Muscle layer of colon (tissue), 2 donors: ENCODE measurements at regions not wholly inside any gene's neighbourhood (a gene's known extent, or its start where the extent isn't known, plus 50 kb on each side); places are given as distances from the start of the nearest gene placed in this dataset.

Experiments used
- H3K27ac ChIP-seq: one replicate; pipeline ENCODE4 v1.7.0; 2013; ENCODE audit warnings: low read depth, mild to moderate bottlenecking, low read length, moderate library complexity
- H3K27me3 ChIP-seq, 2 donors: one replicate each; pipeline ENCODE4 v1.7.0; 2013; ENCODE audit warnings: low read length in 2 of 2, mild to moderate bottlenecking in 2 of 2; ENCODE audit not compliant: insufficient read depth in 2 of 2, control insufficient read depth in 1 of 2
- H3K36me3 ChIP-seq: one replicate; pipeline ENCODE4 v1.7.0; 2013; ENCODE audit warnings: mild to moderate bottlenecking, low read length; ENCODE audit not compliant: insufficient read depth
- H3K4me1 ChIP-seq: one replicate; pipeline ENCODE4 v1.7.0; 2013; ENCODE audit warnings: mild to moderate bottlenecking, low read length; ENCODE audit not compliant: insufficient read depth
- H3K4me3 ChIP-seq, 2 donors: one replicate each; pipeline ENCODE4 v1.7.0; 2013; ENCODE audit warnings: low read length in 2 of 2, low read depth in 1 of 2, mild to moderate bottlenecking in 1 of 2, moderate library complexity in 1 of 2
- H3K9ac ChIP-seq: one replicate; pipeline ENCODE4 v1.7.0; 2013; ENCODE audit warnings: low read length
- H3K9me3 ChIP-seq: one replicate; pipeline ENCODE4 v1.7.0; 2013; ENCODE audit warnings: mild to moderate bottlenecking, low read length
- donor health status: abdominal sarcoma.
- donor health status: Adenocarcinoma of cecum.

- Histone ChIP-seq H3K27me3 (no peaks in the 10 kb centered on the region), H3K36me3 (no peaks in the 10 kb centered on the region), H3K27ac (no peak overlapping the region), H3K9me3 (no peaks in the 10 kb centered on the region), H3K9ac (no peak overlapping the region), H3K4me1 (peaks cover 23% of the 10 kb centered on the region), H3K4me3 (no peak overlapping the region)
These were observed 333.0 kb upstream of the N4BP1 start for GRCh38 chr16:48942996-48943395.

GRCh38 chr16:48936811-48937210 lies 326.8 kb upstream of the N4BP1 start:
- Histone ChIP-seq H3K9me3 (no peaks in the 10 kb centered on the region), H3K36me3 (no peaks in the 10 kb centered on the region), H3K27me3 (no peaks in the 10 kb centered on the region), H3K9ac (no peak overlapping the region), H3K4me3 (no peak overlapping the region), H3K27ac (no peak overlapping the region), H3K4me1 (no peaks in the 10 kb centered on the region)

DNA sequence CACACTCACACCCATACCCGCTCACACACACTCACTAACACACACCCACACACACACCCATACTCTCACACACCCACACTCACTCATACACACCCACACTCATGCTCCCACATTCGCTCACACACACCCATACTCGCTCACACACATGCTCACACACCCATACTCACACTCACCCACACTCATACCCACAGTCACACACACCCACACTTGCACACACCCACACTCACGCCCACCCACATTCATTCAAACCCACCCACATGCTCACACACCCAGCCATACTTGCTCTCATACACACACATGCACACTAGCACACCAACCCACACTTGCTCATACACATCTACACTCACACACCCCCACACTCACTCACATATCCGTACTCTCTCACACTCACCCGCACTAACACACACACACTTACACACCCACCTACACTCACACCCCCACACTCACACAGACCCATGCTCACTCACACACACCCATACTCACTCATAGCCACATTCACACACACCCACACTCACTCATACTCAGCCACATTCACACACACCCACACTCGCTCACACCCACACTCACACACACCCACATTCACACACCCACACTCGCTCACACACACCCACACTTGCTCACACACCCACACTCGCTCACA lies 322.4 kb upstream of the N4BP1 start:
- Histone ChIP-seq H3K9ac (no peak overlapping the region), H3K9me3 (no peaks in the 10 kb centered on the region), H3K36me3 (no peaks in the 10 kb centered on the region), H3K4me1 (no peaks in the 10 kb centered on the region), H3K27me3 (no peaks in the 10 kb centered on the region), H3K4me3 (no peak overlapping the region), H3K27ac (no peak overlapping the region)

GRCh38 chr16:48930951-48931553 lies 321.1 kb upstream of the N4BP1 start:
- Histone ChIP-seq H3K36me3 (no peaks in the 10 kb centered on the region), H3K9me3 (no peaks in the 10 kb centered on the region), H3K9ac (no peak overlapping the region)

GRCh38 chr16:48919791-48920190 lies 309.8 kb upstream of the N4BP1 start:
- Histone ChIP-seq H3K4me3 (no peak overlapping the region), H3K36me3 (no peaks in the 10 kb centered on the region), H3K27ac (no peak overlapping the region), H3K27me3 (no peaks in the 10 kb centered on the region), H3K4me1 (no peaks in the 10 kb centered on the region), H3K9me3 (no peaks in the 10 kb centered on the region), H3K9ac (no peak overlapping the region)

More at GRCh38 chr16:48930951-48931553, 321.1 kb upstream of the N4BP1 start:
- H3K4me1 ChIP-seq = no peaks in the 10 kb centered on the region
- H3K4me3 ChIP-seq = no peak overlapping the region
- H3K27me3 ChIP-seq = no peaks in the 10 kb centered on the region
- no peak overlapping the region for H3K27ac ChIP-seq

DNA sequence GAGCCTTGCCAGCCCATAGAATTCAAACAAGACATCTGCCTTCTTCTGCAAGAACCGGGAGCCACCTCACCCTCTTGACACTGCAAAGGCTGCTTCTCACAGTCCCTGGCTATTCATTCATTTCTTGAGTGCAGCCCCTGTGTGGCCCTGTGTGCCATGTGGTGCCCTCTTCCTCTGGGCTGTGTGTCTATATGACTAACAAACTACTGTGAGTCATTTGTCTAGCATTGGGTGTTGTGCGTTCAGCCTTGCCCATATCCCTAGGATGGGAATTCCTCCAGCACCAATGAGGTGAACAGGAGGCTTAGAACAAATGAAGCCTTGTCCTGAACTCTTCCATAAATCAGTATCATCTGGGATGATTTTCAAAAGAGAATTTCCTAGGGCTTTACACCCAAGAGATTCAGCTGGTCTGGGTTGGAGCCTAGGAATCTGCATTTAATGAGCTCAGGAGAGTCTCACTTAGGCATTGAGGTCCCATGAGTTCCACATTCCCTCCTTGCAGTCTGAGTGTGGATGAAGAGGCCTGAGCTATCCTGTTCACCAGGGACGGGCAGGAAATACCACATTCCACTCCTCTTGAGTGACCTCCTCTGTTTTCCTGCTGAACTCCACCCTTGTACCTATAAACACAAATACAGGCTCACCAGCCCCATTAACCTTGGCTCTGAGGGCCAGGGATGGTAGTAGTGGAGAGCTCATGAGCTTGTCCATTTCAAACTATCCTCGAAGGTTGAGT lies 308.7 kb upstream of the N4BP1 start:
- H3K27ac ChIP-seq = no peak overlapping the region
- H3K4me3 ChIP-seq = no peak overlapping the region
- no peaks in the 10 kb centered on the region for H3K4me1 ChIP-seq
- no peak overlapping the region for H3K9ac ChIP-seq
- H3K36me3 ChIP-seq = no peaks in the 10 kb centered on the region
- no peaks in the 10 kb centered on the region for H3K27me3 ChIP-seq
- H3K9me3 ChIP-seq = no peaks in the 10 kb centered on the region

GRCh38 chr16:48916566-48916965 lies 306.6 kb upstream of the N4BP1 start:
- Histone ChIP-seq H3K9me3 (no peaks in the 10 kb centered on the region), H3K4me1 (no peaks in the 10 kb centered on the region), H3K27me3 (no peaks in the 10 kb centered on the region), H3K9ac (no peak overlapping the region), H3K36me3 (no peaks in the 10 kb centered on the region), H3K4me3 (no peak overlapping the region), H3K27ac (no peak overlapping the region)

DNA sequence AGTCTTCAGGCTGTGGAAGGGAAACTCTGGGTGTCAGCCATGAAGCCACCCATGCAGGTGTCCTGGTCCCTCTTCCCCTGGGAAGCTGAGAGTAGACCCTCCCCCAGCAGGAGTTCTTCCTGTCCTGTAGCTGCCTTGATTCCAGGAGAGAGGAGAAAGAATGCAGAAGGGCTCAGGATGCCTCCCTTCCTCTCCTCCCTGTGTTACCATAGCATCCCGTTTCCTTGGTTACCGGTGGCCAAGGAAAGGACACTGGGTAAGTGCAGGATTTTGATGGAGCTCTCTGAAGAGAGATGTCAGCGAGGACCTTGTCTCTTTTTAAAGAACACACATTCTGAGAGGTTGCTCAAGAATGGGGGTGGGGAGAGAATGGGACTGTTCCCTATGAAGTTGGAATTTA lies 304.1 kb upstream of the N4BP1 start:
- Histone ChIP-seq H3K36me3 (no peaks in the 10 kb centered on the region), H3K9ac (no peak overlapping the region), H3K27me3 (no peaks in the 10 kb centered on the region), H3K4me3 (no peak overlapping the region), H3K4me1 (no peaks in the 10 kb centered on the region), H3K9me3 (no peaks in the 10 kb centered on the region), H3K27ac (no peak overlapping the region)

GRCh38 chr16:48913384-48913783 lies 303.4 kb upstream of the N4BP1 start:
- H3K27me3 ChIP-seq = no peaks in the 10 kb centered on the region
- H3K4me3 ChIP-seq = no peak overlapping the region
- H3K9me3 ChIP-seq = no peaks in the 10 kb centered on the region
- no peak overlapping the region for H3K27ac ChIP-seq
- H3K36me3 ChIP-seq = no peaks in the 10 kb centered on the region
- H3K4me1 ChIP-seq = no peaks in the 10 kb centered on the region
- no peak overlapping the region for H3K9ac ChIP-seq

DNA sequence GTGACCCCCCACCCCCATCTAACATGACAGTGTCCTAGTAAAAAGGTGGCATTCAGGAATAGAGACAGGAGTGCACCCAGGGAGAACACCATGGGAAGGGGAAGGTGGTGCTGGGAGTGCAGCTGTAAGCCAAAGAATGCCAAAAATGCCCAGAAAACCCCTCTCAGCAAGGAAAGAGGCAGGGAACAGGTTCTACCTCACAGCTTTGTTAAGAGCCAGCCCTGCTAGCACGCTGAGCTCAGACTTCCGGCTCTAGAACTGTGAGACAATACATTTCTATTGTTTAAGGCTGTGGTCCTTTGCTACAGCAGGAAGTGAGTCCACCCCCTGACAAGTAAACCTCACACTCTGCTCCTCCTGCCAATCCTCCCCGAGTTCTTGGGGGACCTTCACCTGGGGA lies 302.4 kb upstream of the N4BP1 start:
- no peaks in the 10 kb centered on the region for H3K36me3 ChIP-seq
- H3K27ac ChIP-seq = no peak overlapping the region
- H3K9me3 ChIP-seq = no peaks in the 10 kb centered on the region
- H3K4me1 ChIP-seq = no peaks in the 10 kb centered on the region
- no peak overlapping the region for H3K9ac ChIP-seq
- no peak overlapping the region for H3K4me3 ChIP-seq
- no peaks in the 10 kb centered on the region for H3K27me3 ChIP-seq

DNA sequence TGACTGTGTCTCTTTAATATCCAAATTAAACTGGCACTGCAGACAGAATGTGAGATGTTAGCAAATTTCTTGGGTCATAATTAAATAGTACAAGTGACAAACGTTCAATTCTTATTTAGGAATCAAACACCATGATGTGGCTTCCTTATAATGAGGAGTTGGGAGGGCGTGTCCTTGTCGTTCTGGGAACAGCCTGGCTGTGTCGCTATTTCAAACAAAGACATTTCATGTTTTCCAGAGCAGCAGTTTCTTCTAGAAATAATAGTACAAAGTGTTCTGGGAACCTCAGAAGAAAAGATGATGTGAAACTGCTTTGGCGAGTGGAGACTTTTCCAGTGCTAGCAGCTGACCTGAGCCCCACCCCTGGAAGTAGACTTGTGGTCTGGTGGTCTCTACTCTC lies 301.7 kb upstream of the N4BP1 start:
- H3K27me3 ChIP-seq = no peaks in the 10 kb centered on the region
- H3K36me3 ChIP-seq = no peaks in the 10 kb centered on the region
- no peaks in the 10 kb centered on the region for H3K9me3 ChIP-seq
- no peaks in the 10 kb centered on the region for H3K4me1 ChIP-seq
- no peak overlapping the region for H3K27ac ChIP-seq
- H3K4me3 ChIP-seq = no peak overlapping the region
- H3K9ac ChIP-seq = no peak overlapping the region
